AG04450 (cell line): ENCODE measurements at regions not wholly inside any gene's neighbourhood (a gene's known extent, or its start where the extent isn't known, plus 50 kb on each side); places are given as distances from the start of the nearest gene placed in this dataset.

Experiments used
- CTCF ChIA-PET: fragments of 300-600, 350-600 bp; formaldehyde crosslinking; extraction: SDS; loops from one replicate; lab custom pipeline; 2022; ENCODE audit warnings: antibody characterized with exemption, inconsistent platforms; lab: Charles Lee
- POLR2A ChIA-PET: fragments of 350-600 bp; formaldehyde crosslinking; extraction: SDS; loops from one replicate; lab custom pipeline; 2021; ENCODE audit warnings: antibody characterized with exemption, inconsistent platforms; lab: Yijun Ruan, JAX
- DNase-seq: peaks from one replicate; pipeline ENCODE4 v3.0.0-alpha.2; 2011; ENCODE audit warnings: low read depth, low spot score
- H3K27ac ChIP-seq: one replicate; pipeline ENCODE4 v1.5.1; 2012; ENCODE audit warnings: low read depth, low read length, control low read depth
- H3K27me3 ChIP-seq: one replicate; pipeline ENCODE4 v1.6.0; 2012; ENCODE audit warnings: low read length; ENCODE audit not compliant: control insufficient read depth, insufficient read depth
- H3K4me3 ChIP-seq: 2 replicates; pipeline ENCODE4 v1.5.1; 2011; ENCODE audit warnings: mild to moderate bottlenecking, low read depth, low read length, control low read depth
- H3K9me3 ChIP-seq: 2 replicates; pipeline ENCODE4 v1.5.1; 2012; ENCODE audit warnings: low read length; ENCODE audit not compliant: control insufficient read depth, insufficient read depth
- TF ChIP-seq, protein P1 (sequence below): IDR thresholded peaks from 2 replicates; pipeline ENCODE4 v1.5.1; 2011; ENCODE audit warnings: low read depth, low read length, control low read depth, inconsistent platforms

- Histone ChIP-seq H3K4me3 (no peak overlapping the region), H3K27me3 (no peaks in the 10 kb centered on the region), H3K9me3 (no peaks in the 10 kb centered on the region), H3K27ac (no peak overlapping the region)
- TF ChIP-seq, protein P1, sequence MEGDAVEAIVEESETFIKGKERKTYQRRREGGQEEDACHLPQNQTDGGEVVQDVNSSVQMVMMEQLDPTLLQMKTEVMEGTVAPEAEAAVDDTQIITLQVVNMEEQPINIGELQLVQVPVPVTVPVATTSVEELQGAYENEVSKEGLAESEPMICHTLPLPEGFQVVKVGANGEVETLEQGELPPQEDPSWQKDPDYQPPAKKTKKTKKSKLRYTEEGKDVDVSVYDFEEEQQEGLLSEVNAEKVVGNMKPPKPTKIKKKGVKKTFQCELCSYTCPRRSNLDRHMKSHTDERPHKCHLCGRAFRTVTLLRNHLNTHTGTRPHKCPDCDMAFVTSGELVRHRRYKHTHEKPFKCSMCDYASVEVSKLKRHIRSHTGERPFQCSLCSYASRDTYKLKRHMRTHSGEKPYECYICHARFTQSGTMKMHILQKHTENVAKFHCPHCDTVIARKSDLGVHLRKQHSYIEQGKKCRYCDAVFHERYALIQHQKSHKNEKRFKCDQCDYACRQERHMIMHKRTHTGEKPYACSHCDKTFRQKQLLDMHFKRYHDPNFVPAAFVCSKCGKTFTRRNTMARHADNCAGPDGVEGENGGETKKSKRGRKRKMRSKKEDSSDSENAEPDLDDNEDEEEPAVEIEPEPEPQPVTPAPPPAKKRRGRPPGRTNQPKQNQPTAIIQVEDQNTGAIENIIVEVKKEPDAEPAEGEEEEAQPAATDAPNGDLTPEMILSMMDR = no peak
- CTCF ChIA-PET = no interaction called here
- POLR2A ChIA-PET = no interaction called here
- DNase-seq = no peak
Observed at GRCh38 chr12:88251798-88252197, 109.7 kb downstream of the TMTC3 start.

- DNase-seq = no peak
- CTCF ChIA-PET = no interaction called here
Observed at GRCh38 chr12:88253371-88253978, 111.4 kb downstream of the TMTC3 start.

GRCh38 chr12:88255224-88255623 lies 113.1 kb downstream of the TMTC3 start:
- TF ChIP-seq, protein P1 = no peak
- Histone ChIP-seq H3K4me3 (no peak overlapping the region), H3K27me3 (no peaks in the 10 kb centered on the region), H3K9me3 (no peaks in the 10 kb centered on the region), H3K27ac (no peak overlapping the region)
- POLR2A ChIA-PET = no interaction called here
- CTCF ChIA-PET = no interaction called here
- no peak for DNase-seq

More at GRCh38 chr12:88253371-88253978, 111.4 kb downstream of the TMTC3 start:
- no peak overlapping the region for H3K27ac ChIP-seq
- H3K4me3 ChIP-seq = no peak overlapping the region
- no peaks in the 10 kb centered on the region for H3K9me3 ChIP-seq
- POLR2A ChIA-PET = no interaction called here
- H3K27me3 ChIP-seq = no peaks in the 10 kb centered on the region
- TF ChIP-seq, protein P1 = no peak

DNA sequence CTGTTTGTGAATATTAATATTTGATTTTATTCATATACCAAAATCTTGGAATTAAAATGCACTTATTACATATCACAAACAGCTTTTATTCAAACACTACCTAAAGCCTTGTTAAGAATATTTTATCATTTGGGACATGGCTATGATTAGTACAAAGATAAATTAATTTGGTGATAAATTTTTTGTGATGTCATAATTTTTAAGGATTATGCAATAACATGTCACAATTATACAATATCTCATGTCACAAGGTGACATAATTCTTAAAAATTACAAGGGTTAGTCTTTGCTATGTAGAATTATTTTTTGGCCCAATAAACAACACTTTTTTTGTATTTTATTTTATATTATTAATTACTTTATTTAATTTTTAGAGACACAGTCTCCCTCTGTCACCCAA lies 113.7 kb downstream of the TMTC3 start:
- CTCF ChIA-PET = no interaction called here
- H3K27me3 ChIP-seq = no peaks in the 10 kb centered on the region
- DNase-seq = no peak
- H3K27ac ChIP-seq = no peak overlapping the region
- H3K9me3 ChIP-seq = no peaks in the 10 kb centered on the region
- TF ChIP-seq, protein P1 = no peak
- POLR2A ChIA-PET = no interaction called here
- no peak overlapping the region for H3K4me3 ChIP-seq

DNA sequence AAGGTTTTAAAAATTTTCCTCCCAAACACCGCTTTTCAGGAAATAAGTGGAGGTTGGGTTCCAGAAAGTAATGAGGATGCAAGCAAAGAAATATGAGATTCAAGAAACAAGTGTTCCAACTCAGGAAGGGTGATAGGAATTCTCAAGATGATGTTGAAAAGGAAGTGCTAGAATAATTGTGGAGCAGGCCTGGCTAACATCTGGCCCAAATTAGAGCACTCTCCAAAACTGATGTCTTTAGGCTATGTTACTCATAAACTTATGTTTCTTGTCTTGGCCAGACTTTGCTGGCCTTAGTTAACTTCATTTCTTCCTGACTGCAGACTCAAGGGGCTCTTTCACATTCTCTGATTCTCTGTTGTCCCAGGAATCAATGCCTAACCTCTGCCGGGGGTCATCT lies 116.3 kb downstream of the TMTC3 start:
- Histone ChIP-seq H3K4me3 (no peak overlapping the region), H3K9me3 (no peaks in the 10 kb centered on the region), H3K27me3 (no peaks in the 10 kb centered on the region), H3K27ac (no peak overlapping the region)
- ChIA-PET POLR2A (no interaction called here), CTCF (no interaction called here)
- DNase-seq = no peak
- TF ChIP-seq, protein P1 = no peak
